ENCODE measurements at regions not wholly inside any gene's neighbourhood (a gene's known extent, or its start where the extent isn't known, plus 50 kb on each side); places are given as distances from the start of the nearest gene placed in this dataset.

DNA sequence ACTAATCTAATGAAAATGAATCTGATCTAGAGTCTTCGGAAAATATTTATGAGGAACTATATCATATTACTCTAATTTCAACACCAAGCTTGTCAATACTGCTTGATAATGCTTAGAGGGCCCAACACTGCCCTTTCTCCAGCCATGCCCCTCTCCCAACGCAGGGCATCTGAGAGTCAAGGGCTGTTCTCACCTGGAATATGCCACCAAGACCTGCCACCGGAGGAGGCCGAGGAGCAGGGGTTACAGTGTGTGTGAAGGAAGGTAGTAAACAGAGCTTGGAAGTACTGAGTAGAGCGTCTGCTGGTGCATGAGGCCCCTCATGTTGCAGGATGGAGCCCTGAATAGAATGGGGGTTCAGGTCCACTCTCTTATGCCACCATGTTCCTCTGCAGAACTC is 301.3 kb upstream of the MPDZ start:
- Histone ChIP-seq H3K4me3 (ENCODE audit: low read depth in 2 of 2, low read length in 2 of 2) (no peak overlapping the region), H3K36me3 (ENCODE audit: control insufficient read depth, insufficient read depth, low read length) (no peaks in the 10 kb centered on the region), H3K27me3 (ENCODE audit: control insufficient read depth, insufficient read depth, low read length) (no peaks in the 10 kb centered on the region), H3K4me1 (ENCODE audit: control insufficient read depth, insufficient read depth, low read length) (no peaks in the 10 kb centered on the region), H3K9me3 (ENCODE audit: control insufficient read depth, insufficient read depth, low read depth, low read length) (no peaks in the 10 kb centered on the region), H3K27ac (ENCODE audit: low read length) (no peak overlapping the region)
- DNase-seq (ENCODE audit: low read depth, low spot score) (no peak), ATAC-seq (no peak)
- BruUV-seq (replicated peaks) = no TSS peak
- intact Hi-C loops (cut with micrococcal nuclease; ENCODE audit: unreplicated experiment) = no loop called here
- in situ Hi-C loops (cut with HindIII; ENCODE audit: low pct_unique_long_range_greater_than_20kb, low sequenced_read_pairs) = no loop called here
- ChIA-PET CTCF (no interaction called here), POLR2A (no interaction called here)
- TF ChIP-seq, protein P1, sequence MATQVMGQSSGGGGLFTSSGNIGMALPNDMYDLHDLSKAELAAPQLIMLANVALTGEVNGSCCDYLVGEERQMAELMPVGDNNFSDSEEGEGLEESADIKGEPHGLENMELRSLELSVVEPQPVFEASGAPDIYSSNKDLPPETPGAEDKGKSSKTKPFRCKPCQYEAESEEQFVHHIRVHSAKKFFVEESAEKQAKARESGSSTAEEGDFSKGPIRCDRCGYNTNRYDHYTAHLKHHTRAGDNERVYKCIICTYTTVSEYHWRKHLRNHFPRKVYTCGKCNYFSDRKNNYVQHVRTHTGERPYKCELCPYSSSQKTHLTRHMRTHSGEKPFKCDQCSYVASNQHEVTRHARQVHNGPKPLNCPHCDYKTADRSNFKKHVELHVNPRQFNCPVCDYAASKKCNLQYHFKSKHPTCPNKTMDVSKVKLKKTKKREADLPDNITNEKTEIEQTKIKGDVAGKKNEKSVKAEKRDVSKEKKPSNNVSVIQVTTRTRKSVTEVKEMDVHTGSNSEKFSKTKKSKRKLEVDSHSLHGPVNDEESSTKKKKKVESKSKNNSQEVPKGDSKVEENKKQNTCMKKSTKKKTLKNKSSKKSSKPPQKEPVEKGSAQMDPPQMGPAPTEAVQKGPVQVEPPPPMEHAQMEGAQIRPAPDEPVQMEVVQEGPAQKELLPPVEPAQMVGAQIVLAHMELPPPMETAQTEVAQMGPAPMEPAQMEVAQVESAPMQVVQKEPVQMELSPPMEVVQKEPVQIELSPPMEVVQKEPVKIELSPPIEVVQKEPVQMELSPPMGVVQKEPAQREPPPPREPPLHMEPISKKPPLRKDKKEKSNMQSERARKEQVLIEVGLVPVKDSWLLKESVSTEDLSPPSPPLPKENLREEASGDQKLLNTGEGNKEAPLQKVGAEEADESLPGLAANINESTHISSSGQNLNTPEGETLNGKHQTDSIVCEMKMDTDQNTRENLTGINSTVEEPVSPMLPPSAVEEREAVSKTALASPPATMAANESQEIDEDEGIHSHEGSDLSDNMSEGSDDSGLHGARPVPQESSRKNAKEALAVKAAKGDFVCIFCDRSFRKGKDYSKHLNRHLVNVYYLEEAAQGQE (IDR thresholded peaks at IDR 0.05; ENCODE audit: insufficient read depth in 1 of 2, low read depth in 2 of 2, low read length in 1 of 2) = no peak

DNA sequence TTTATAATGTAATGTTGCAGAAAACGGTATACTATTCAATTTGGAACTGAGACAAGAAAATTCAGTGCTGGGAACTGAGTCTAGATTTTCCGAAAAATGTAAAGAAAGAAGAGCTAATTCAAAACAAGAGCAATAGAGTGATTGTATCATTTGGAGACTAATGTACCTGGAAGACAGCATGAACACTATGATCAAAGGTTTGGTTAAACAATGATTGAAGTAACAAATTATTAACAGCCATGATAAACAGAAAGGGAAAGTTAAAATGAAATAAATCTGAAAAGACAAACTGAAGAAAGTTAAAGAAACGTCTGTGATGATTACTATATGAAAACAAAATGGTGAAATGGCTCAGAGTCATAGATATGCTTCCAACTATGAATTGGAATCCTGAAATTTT is 300.6 kb upstream of the MPDZ start:
- intact Hi-C loops (cut with micrococcal nuclease; ENCODE audit: unreplicated experiment) = no loop called here
- ChIA-PET POLR2A (no interaction called here), CTCF (no interaction called here)
- Histone ChIP-seq H3K27me3 (ENCODE audit: control insufficient read depth, insufficient read depth, low read length) (no peaks in the 10 kb centered on the region), H3K4me3 (ENCODE audit: low read depth in 2 of 2, low read length in 2 of 2) (no peak overlapping the region), H3K27ac (ENCODE audit: low read length) (no peak overlapping the region), H3K9me3 (ENCODE audit: control insufficient read depth, insufficient read depth, low read depth, low read length) (no peaks in the 10 kb centered on the region), H3K4me1 (ENCODE audit: control insufficient read depth, insufficient read depth, low read length) (no peaks in the 10 kb centered on the region), H3K36me3 (ENCODE audit: control insufficient read depth, insufficient read depth, low read length) (no peaks in the 10 kb centered on the region)
- no peak for TF ChIP-seq POLR2AphosphoS5 (IDR thresholded peaks at IDR 0.05; ENCODE audit: low read depth, low read length)
- in situ Hi-C loops (cut with HindIII; ENCODE audit: low pct_unique_long_range_greater_than_20kb, low sequenced_read_pairs) = no loop called here
- ATAC-seq = no peak
- no TSS peak for BruUV-seq (replicated peaks)
- no peak for DNase-seq (ENCODE audit: low read depth, low spot score)

DNA sequence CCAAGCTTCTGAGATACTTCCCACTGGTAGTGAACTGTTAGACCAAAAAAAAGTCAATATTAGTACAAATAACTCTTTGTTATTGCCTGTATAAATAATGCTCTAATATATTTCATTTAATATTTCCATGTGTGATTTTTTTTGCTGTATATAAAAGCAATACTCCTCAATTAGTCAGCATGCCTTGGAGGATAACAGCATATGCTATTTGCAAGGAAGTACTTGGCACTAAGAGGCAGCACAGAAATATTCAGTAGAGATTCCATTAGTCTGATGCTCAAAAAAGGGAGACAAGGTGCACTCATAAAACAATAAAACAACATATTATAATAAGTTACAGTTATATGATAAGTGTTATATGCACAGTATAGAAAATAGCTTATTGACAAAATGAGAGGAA is 296.6 kb upstream of the MPDZ start:
- no peak overlapping the region for H3K4me3 ChIP-seq (ENCODE audit: low read depth in 2 of 2, low read length in 2 of 2)
- CTCF ChIA-PET = no interaction called here

More for the DNA sequence above, 296.6 kb upstream of the MPDZ start:
- no peaks in the 10 kb centered on the region for H3K4me1 ChIP-seq (ENCODE audit: control insufficient read depth, insufficient read depth, low read length)
- no peaks in the 10 kb centered on the region for H3K9me3 ChIP-seq (ENCODE audit: control insufficient read depth, insufficient read depth, low read depth, low read length)
- no TSS peak for BruUV-seq (replicated peaks)
- ATAC-seq = no peak
- H3K36me3 ChIP-seq (ENCODE audit: control insufficient read depth, insufficient read depth, low read length) = no peaks in the 10 kb centered on the region
- no peak overlapping the region for H3K27ac ChIP-seq (ENCODE audit: low read length)
- DNase-seq (ENCODE audit: low read depth, low spot score) = no peak
- POLR2A ChIA-PET = no interaction called here
- in situ Hi-C loops (cut with HindIII; ENCODE audit: low pct_unique_long_range_greater_than_20kb, low sequenced_read_pairs) = no loop called here
- no peaks in the 10 kb centered on the region for H3K27me3 ChIP-seq (ENCODE audit: control insufficient read depth, insufficient read depth, low read length)
- no peak for TF ChIP-seq SIN3A (IDR thresholded peaks at IDR 0.05; ENCODE audit: borderline replicate concordance, insufficient read depth, low read depth, low read length)
- TF ChIP-seq TCF7L2 (IDR thresholded peaks at IDR 0.05; ENCODE audit: low read depth, low read length) = no peak
- TF ChIP-seq, protein P1 (IDR thresholded peaks at IDR 0.05; ENCODE audit: insufficient read depth in 1 of 2, low read depth in 2 of 2, low read length in 1 of 2) = no peak
- TF ChIP-seq, protein P2, sequence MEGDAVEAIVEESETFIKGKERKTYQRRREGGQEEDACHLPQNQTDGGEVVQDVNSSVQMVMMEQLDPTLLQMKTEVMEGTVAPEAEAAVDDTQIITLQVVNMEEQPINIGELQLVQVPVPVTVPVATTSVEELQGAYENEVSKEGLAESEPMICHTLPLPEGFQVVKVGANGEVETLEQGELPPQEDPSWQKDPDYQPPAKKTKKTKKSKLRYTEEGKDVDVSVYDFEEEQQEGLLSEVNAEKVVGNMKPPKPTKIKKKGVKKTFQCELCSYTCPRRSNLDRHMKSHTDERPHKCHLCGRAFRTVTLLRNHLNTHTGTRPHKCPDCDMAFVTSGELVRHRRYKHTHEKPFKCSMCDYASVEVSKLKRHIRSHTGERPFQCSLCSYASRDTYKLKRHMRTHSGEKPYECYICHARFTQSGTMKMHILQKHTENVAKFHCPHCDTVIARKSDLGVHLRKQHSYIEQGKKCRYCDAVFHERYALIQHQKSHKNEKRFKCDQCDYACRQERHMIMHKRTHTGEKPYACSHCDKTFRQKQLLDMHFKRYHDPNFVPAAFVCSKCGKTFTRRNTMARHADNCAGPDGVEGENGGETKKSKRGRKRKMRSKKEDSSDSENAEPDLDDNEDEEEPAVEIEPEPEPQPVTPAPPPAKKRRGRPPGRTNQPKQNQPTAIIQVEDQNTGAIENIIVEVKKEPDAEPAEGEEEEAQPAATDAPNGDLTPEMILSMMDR (IDR thresholded peaks at IDR 0.05) = no peak
- no peak for TF ChIP-seq POLR2AphosphoS5 (IDR thresholded peaks at IDR 0.05; ENCODE audit: low read depth, low read length)
- intact Hi-C loops (cut with micrococcal nuclease; ENCODE audit: unreplicated experiment) = no loop called here
